RWPE1 (cell line): ENCODE measurements at regions not wholly inside any gene's neighbourhood (a gene's known extent, or its start where the extent isn't known, plus 50 kb on each side); places are given as distances from the start of the nearest gene placed in this dataset.

ENCODE experiments used
- CTCF ChIA-PET: fragments of 350-600 bp; sonication (Branson Sonifier 250); formaldehyde crosslinking; extraction: SDS; loops from one replicate; lab custom pipeline; 2021; lab: Yijun Ruan, JAX
- POLR2A ChIA-PET: fragments of 400-600 bp; formaldehyde crosslinking; extraction: SDS; loops from one replicate; lab custom pipeline; 2020; ENCODE audit warnings: antibody characterized with exemption; ENCODE audit not compliant: low non-redundant PET; lab: Yijun Ruan, JAX
- DNase-seq: peaks from one replicate; pipeline ENCODE4 v3.0.0; 2012; ENCODE audit warnings: low spot score
- H3K27ac ChIP-seq: fragments of 450-650 bp; 2 replicates; pipeline ENCODE4 v1.5.1; 2017
- TF ChIP-seq, protein P1 (sequence below): fragments of 450-650 bp; conservative IDR thresholded peaks from 2 replicates; pipeline ENCODE4 v1.5.1; 2017; ENCODE audit warnings: low read depth, mild to moderate bottlenecking

- TF ChIP-seq, protein P1, sequence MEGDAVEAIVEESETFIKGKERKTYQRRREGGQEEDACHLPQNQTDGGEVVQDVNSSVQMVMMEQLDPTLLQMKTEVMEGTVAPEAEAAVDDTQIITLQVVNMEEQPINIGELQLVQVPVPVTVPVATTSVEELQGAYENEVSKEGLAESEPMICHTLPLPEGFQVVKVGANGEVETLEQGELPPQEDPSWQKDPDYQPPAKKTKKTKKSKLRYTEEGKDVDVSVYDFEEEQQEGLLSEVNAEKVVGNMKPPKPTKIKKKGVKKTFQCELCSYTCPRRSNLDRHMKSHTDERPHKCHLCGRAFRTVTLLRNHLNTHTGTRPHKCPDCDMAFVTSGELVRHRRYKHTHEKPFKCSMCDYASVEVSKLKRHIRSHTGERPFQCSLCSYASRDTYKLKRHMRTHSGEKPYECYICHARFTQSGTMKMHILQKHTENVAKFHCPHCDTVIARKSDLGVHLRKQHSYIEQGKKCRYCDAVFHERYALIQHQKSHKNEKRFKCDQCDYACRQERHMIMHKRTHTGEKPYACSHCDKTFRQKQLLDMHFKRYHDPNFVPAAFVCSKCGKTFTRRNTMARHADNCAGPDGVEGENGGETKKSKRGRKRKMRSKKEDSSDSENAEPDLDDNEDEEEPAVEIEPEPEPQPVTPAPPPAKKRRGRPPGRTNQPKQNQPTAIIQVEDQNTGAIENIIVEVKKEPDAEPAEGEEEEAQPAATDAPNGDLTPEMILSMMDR = no peak
- ChIA-PET CTCF (interaction anchor here (0.7 kb wide), 1 partner anchor 10 kb away, joined by 3 read pairs; no protein-coding TSS in a partner anchor), POLR2A (no interaction called here)
- no peak for DNase-seq
- no peak overlapping the region for H3K27ac ChIP-seq
These were observed 143.6 kb upstream of the PITX1 start for GRCh38 chr5:135177591-135177990.

- no peak for DNase-seq
- H3K27ac ChIP-seq = no peak overlapping the region
- POLR2A ChIA-PET = no interaction called here
- TF ChIP-seq, protein P1 = no peak
- CTCF ChIA-PET = interaction anchor here (1.5 kb wide), 1 partner anchor 14 kb away, joined by 5 read pairs; no protein-coding TSS in a partner anchor
These were observed 143.0 kb upstream of the PITX1 start for GRCh38 chr5:135176991-135177390.

GRCh38 chr5:135174315-135175096 is 140.5 kb upstream of the PITX1 start:
- POLR2A ChIA-PET = no interaction called here
- DNase-seq = no peak
- TF ChIP-seq, protein P1 = no peak
- CTCF ChIA-PET = interaction anchor here (0.6 to 0.7 kb wide), 4 partner anchors 12 to 265 kb away, joined by 3 to 5 read pairs (median 3); no protein-coding TSS in a partner anchor
- no peak overlapping the region; the same call in 1 of the 2 replicates for H3K27ac ChIP-seq

DNA sequence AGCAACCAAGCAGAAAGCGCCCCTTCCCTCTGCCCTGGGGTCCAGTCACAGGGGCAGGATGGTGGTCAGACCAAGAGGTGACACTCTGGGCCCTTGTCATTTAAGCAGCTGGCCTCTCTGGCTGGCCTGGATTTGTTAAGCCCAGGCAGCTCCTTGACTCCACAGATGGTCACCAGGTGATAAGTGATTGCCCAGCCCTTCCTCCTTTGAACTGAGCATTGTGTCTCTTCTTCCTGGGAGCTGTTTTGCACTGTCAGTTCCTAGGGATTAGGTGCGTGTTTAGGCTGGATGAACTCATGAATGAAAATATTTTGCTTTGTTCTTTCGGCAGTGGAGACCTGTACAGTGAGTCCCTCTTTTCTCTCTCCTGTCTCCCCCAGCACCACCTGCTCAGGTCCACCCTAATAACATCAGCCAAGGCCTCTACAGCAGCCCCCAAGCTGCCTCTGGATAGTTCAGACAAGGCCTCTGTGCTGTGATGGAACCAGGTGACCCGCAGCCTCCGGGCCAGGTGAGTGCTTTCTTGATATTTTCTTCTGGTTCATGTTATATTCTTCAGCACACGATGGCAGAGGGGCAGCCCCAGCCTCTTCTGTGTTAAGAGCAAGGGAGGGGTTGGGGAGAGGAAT is 139.7 kb upstream of the PITX1 start:
- TF ChIP-seq, protein P1 = no peak
- CTCF ChIA-PET = interaction anchor here (0.6 to 0.7 kb wide), 2 partner anchors 12 to 57 kb away, joined by 3 read pairs; no protein-coding TSS in a partner anchor
- POLR2A ChIA-PET = no interaction called here
- no peak for DNase-seq
- H3K27ac ChIP-seq = no peak overlapping the region; the same call in 1 of the 2 replicates

GRCh38 chr5:135172718-135173117 is 138.7 kb upstream of the PITX1 start:
- ChIA-PET CTCF (no interaction called here), POLR2A (no interaction called here)
- TF ChIP-seq, protein P1 = no peak
- no peak for DNase-seq
- H3K27ac ChIP-seq = no peak overlapping the region

DNA sequence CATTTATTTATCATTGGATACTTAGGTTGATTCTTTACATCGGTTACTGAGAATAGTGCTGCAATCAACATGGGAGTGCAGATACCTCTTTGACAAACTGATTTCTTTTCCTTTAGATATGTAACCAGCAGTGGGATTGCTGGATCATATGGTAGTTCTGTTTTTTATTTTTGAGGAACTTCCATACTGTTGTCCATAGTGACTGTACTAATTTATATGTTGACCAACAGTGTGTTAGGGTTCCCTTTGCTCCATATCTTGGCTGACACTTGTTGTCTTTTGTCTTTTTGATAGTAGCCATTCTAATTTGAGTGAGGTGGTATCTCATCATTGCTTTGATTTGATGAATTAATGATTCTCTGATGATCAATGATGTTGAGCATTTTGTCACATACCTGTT is 137.3 kb upstream of the PITX1 start:
- CTCF ChIA-PET = no interaction called here
- POLR2A ChIA-PET = no interaction called here
- TF ChIP-seq, protein P1 = no peak
- no peak overlapping the region for H3K27ac ChIP-seq
- no peak for DNase-seq
